ENCODE measurements at regions not wholly inside any gene's neighbourhood (a gene's known extent, or its start where the extent isn't known, plus 50 kb on each side); places are given as distances from the start of the nearest gene placed in this dataset.

- CTCF ChIA-PET (ENCODE audit: unreplicated experiment): no interaction called here
- H3K79me2 ChIP-seq (ENCODE audit: insufficient read depth, low read depth, low read length): no peaks in the 10 kb centered on the region
- no peak for DNase-seq (ENCODE audit: low spot score)
- no peak overlapping the region for H3K4me2 ChIP-seq (ENCODE audit: low read length)
- no peak overlapping the region for H3K4me3 ChIP-seq (ENCODE audit: low read depth, low read length, poor library complexity, severe bottlenecking)
- H4K20me1 ChIP-seq (ENCODE audit: insufficient read depth, low read length): no peaks in the 10 kb centered on the region
- POLR2A ChIA-PET: no interaction called here
- intact Hi-C loops (cut with micrococcal nuclease; ENCODE audit: unreplicated experiment): no loop called here
- no peaks in the 10 kb centered on the region for H3K9me2 ChIP-seq (ENCODE audit: insufficient read depth, low read length)
- no TSS peak for BruUV-seq (replicated peaks)
- H3K4me1 ChIP-seq (ENCODE audit: insufficient read depth, low read length, poor library complexity, severe bottlenecking): no peaks in the 10 kb centered on the region
- no peaks in the 10 kb centered on the region for H3K9me3 ChIP-seq (ENCODE audit: low read length)
- H2AFZ ChIP-seq (ENCODE audit: low read length): no peak overlapping the region
- no peak overlapping the region for H3K27ac ChIP-seq (ENCODE audit: low read depth, low read length, poor library complexity, severe bottlenecking)
- H3K36me3 ChIP-seq (ENCODE audit: insufficient read depth, low read length): no peaks in the 10 kb centered on the region
- no peak for TF ChIP-seq CTCF (conservative IDR thresholded peaks at IDR 0.05; ENCODE audit: low read length)
- TF ChIP-seq EZH2phosphoT487 (IDR thresholded peaks at IDR 0.05; ENCODE audit: borderline replicate concordance, low read depth, low read length): no peak
These were observed 195.2 kb downstream of the TEX29 start for GRCh38 chr13:111515635-111516034.

GRCh38 chr13:111516712-111517640 lies 196.5 kb downstream of the TEX29 start:
- POLR2A ChIA-PET: no interaction called here
- CTCF ChIA-PET (ENCODE audit: unreplicated experiment): no interaction called here

More at GRCh38 chr13:111516712-111517640, 196.5 kb downstream of the TEX29 start:
- H3K4me1 ChIP-seq (ENCODE audit: insufficient read depth, low read length, poor library complexity, severe bottlenecking): no peaks in the 10 kb centered on the region
- intact Hi-C loops (cut with micrococcal nuclease; ENCODE audit: unreplicated experiment): no loop called here
- no TSS peak for BruUV-seq (replicated peaks)
- no peak overlapping the region for H3K4me2 ChIP-seq (ENCODE audit: low read length)
- H3K36me3 ChIP-seq (ENCODE audit: insufficient read depth, low read length): no peaks in the 10 kb centered on the region
- TF ChIP-seq CTCF (conservative IDR thresholded peaks at IDR 0.05; ENCODE audit: low read length): no peak
- no peak for TF ChIP-seq EZH2phosphoT487 (IDR thresholded peaks at IDR 0.05; ENCODE audit: borderline replicate concordance, low read depth, low read length)
- H3K27ac ChIP-seq (ENCODE audit: low read depth, low read length, poor library complexity, severe bottlenecking): no peak overlapping the region
- no peak for DNase-seq (ENCODE audit: low spot score)
- H2AFZ ChIP-seq (ENCODE audit: low read length): no peak overlapping the region
- no peaks in the 10 kb centered on the region for H4K20me1 ChIP-seq (ENCODE audit: insufficient read depth, low read length)
- no peaks in the 10 kb centered on the region for H3K9me2 ChIP-seq (ENCODE audit: insufficient read depth, low read length)
- H3K4me3 ChIP-seq (ENCODE audit: low read depth, low read length, poor library complexity, severe bottlenecking): no peak overlapping the region
- H3K9me3 ChIP-seq (ENCODE audit: low read length): no peaks in the 10 kb centered on the region
- no peaks in the 10 kb centered on the region for H3K79me2 ChIP-seq (ENCODE audit: insufficient read depth, low read depth, low read length)
